ENCODE measurements at regions not wholly inside any gene's neighbourhood (a gene's known extent, or its start where the extent isn't known, plus 50 kb on each side); places are given as distances from the start of the nearest gene placed in this dataset.
A peak's percentile ranks its signal among the peaks of the same experiment; 100 is the strongest.
"Not testable (repeated sequence)": the region's sequence is repeated elsewhere in the genome, so short reads cannot be mapped to it uniquely, and the experiment has no call there.

GRCh38 chr22:48494256-48494967, 1333.3 kb downstream of the BRD1 start:
- no peak overlapping the region for H3K4me3 ChIP-seq (ENCODE audit: low read length)
- DNase-seq (ENCODE audit: low read depth, low spot score), result no peak

- H3K4me3 ChIP-seq (ENCODE audit: low read length), result no peak overlapping the region
- DNase-seq (ENCODE audit: low read depth, low spot score), result no peak
These were observed 1333.9 kb downstream of the BRD1 start for GRCh38 chr22:48493733-48494132.

- H3K4me3 ChIP-seq (ENCODE audit: low read length), result no peak overlapping the region
- peak; percentile 22 for DNase-seq (ENCODE audit: low read depth, low spot score)
These were observed 1335.0 kb downstream of the BRD1 start for GRCh38 chr22:48492366-48493320.

- H3K4me3 ChIP-seq (ENCODE audit: low read length), result no peak overlapping the region
- no peak for DNase-seq (ENCODE audit: low read depth, low spot score)
These were observed 1336.2 kb downstream of the BRD1 start for GRCh38 chr22:48491451-48491941.

- no peak overlapping the region for H3K4me3 ChIP-seq (ENCODE audit: low read length)
- DNase-seq (ENCODE audit: low read depth, low spot score), result no peak
These were observed 1336.9 kb downstream of the BRD1 start for GRCh38 chr22:48490500-48491411.

- DNase-seq (ENCODE audit: low read depth, low spot score), result no peak
- no peak overlapping the region for H3K4me3 ChIP-seq (ENCODE audit: low read length)
These were observed 1337.8 kb downstream of the BRD1 start for GRCh38 chr22:48489551-48490499.

- no peak overlapping the region for H3K4me3 ChIP-seq (ENCODE audit: low read length)
- DNase-seq (ENCODE audit: low read depth, low spot score), result no peak
These were observed 1338.8 kb downstream of the BRD1 start for GRCh38 chr22:48488611-48489511.

GRCh38 chr22:48488149-48488551, 1339.5 kb downstream of the BRD1 start:
- H3K4me3 ChIP-seq (ENCODE audit: low read length), result no peak overlapping the region
- DNase-seq (ENCODE audit: low read depth, low spot score), result no peak

GRCh38 chr22:48486558-48486957, 1341.1 kb downstream of the BRD1 start:
- DNase-seq (ENCODE audit: low read depth, low spot score), result no peak
- no peak overlapping the region for H3K4me3 ChIP-seq (ENCODE audit: low read length)

- no peak for DNase-seq (ENCODE audit: low read depth, low spot score)
- no peak overlapping the region for H3K4me3 ChIP-seq (ENCODE audit: low read length)
These were observed 1341.5 kb downstream of the BRD1 start for GRCh38 chr22:48486134-48486532.

GRCh38 chr22:48485149-48486133, 1342.2 kb downstream of the BRD1 start:
- no peak for DNase-seq (ENCODE audit: low read depth, low spot score)
- no peak overlapping the region for H3K4me3 ChIP-seq (ENCODE audit: low read length)

- no peak overlapping the region for H3K4me3 ChIP-seq (ENCODE audit: low read length)
- DNase-seq (ENCODE audit: low read depth, low spot score), result no peak
These were observed 1343.7 kb downstream of the BRD1 start for GRCh38 chr22:48483764-48484528.

GRCh38 chr22:48482771-48483170, 1344.9 kb downstream of the BRD1 start:
- H3K4me3 ChIP-seq (ENCODE audit: low read length), result no peak overlapping the region
- DNase-seq (ENCODE audit: low read depth, low spot score), result no peak

GRCh38 chr22:48482198-48482597, 1345.5 kb downstream of the BRD1 start:
- not testable (repeated sequence) for DNase-seq (ENCODE audit: low read depth, low spot score); H3K4me3 ChIP-seq (ENCODE audit: low read length)

GRCh38 chr22:48481748-48482147, 1345.9 kb downstream of the BRD1 start:
- H3K4me3 ChIP-seq (ENCODE audit: low read length), result no peak overlapping the region
- no peak for DNase-seq (ENCODE audit: low read depth, low spot score)

All from Jurkat, Clone E6-1 (cell line).